ENCODE measurements at regions not wholly inside any gene's neighbourhood (a gene's known extent, or its start where the extent isn't known, plus 50 kb on each side); places are given as distances from the start of the nearest gene placed in this dataset.
"Not testable (repeated sequence)": the region's sequence is repeated elsewhere in the genome, so short reads cannot be mapped to it uniquely, and the experiment has no call there.

DNA sequence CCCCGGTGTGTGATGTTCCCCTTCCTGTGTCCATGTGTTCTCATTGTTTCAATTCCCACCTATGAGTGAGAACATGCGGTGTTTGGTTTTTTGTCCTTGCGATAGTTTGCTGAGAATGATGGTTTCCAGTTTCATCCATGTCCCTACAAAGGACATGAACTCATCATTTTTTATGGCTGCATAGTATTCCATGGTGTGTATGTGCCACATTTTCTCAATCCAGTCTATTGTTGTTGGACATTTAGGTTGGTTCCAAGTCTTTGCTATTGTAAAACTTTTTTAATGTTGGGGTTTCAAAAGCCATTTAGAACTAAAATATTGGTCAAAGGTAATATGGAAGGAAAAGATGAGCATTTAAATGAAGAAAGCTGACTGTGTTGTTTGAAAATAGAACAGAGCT lies 88.3 kb upstream of the SIMC1 start:
- H3K79me2 ChIP-seq (ENCODE audit: control insufficient read depth, insufficient read depth, low read length, unreplicated experiment); H3K4me1 ChIP-seq (ENCODE audit: control insufficient read depth, insufficient read depth, low read length, unreplicated experiment); H3K4me3 ChIP-seq (ENCODE audit: low read depth, low read length); H3K27ac ChIP-seq (ENCODE audit: low read depth, low read length); H3K36me3 ChIP-seq (ENCODE audit: insufficient read depth, low read length); H2AFZ ChIP-seq (ENCODE audit: low read length, unreplicated experiment): not testable (repeated sequence)
- peaks cover 23% of the 10 kb centered on the region for H3K27me3 ChIP-seq (ENCODE audit: insufficient read depth, low read length)

- Histone ChIP-seq H3K27me3 (ENCODE audit: insufficient read depth, low read length) (peaks cover 10% of the 10 kb centered on the region), H2AFZ (ENCODE audit: low read length, unreplicated experiment) (no peak overlapping the region), H3K4me3 (ENCODE audit: low read depth, low read length) (no peak overlapping the region), H3K4me1 (ENCODE audit: control insufficient read depth, insufficient read depth, low read length, unreplicated experiment) (no peaks in the 10 kb centered on the region), H3K36me3 (ENCODE audit: insufficient read depth, low read length) (no peaks in the 10 kb centered on the region), H3K27ac (ENCODE audit: low read depth, low read length) (no peak overlapping the region), H3K79me2 (ENCODE audit: control insufficient read depth, insufficient read depth, low read length, unreplicated experiment) (no peaks in the 10 kb centered on the region)
Measured at GRCh38 chr5:176151281-176151680, 86.9 kb upstream of the SIMC1 start.

DNA sequence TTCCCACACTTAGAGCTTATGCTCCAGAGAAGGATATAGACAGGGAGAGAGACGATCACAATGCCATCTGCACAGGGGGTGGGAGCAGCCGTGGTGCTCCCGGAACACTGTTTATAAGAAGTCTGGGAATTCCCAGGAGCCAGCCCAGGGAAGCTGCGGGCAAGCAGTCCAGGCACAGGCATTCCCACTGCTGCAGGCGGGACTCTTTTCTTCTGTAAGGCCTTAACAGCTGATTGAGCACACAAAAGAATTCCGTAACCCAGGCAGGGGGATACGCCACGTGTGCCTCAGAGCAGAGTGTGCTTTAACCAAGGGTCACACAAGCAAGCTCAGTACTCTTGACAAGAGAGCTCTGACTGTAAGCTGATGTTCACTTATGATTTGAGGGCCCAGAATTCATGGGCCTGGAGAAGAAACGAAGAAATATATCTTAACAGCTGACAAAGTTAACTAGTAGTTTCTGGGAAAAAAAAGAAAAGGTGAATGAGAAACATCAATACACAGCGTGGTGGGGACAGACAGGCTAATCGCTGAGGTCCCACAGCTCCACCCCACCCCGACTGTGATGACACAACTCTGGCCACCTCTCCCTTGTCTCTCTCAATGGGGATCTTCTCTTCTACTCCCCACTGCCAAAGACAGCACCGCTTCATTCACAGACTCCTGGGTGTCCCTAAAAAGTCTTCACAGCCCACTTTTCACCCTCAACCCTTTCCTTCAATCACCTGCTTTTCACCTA lies 85.9 kb upstream of the SIMC1 start:
- Histone ChIP-seq H3K27ac (ENCODE audit: low read depth, low read length) (no peak overlapping the region), H3K36me3 (ENCODE audit: insufficient read depth, low read length) (no peaks in the 10 kb centered on the region), H3K4me1 (ENCODE audit: control insufficient read depth, insufficient read depth, low read length, unreplicated experiment) (peaks cover 2% of the 10 kb centered on the region), H3K4me3 (ENCODE audit: low read depth, low read length) (no peak overlapping the region), H3K79me2 (ENCODE audit: control insufficient read depth, insufficient read depth, low read length, unreplicated experiment) (no peaks in the 10 kb centered on the region), H3K27me3 (ENCODE audit: insufficient read depth, low read length) (no peaks in the 10 kb centered on the region; the same call in 1 of the 2 replicates), H2AFZ (ENCODE audit: low read length, unreplicated experiment) (no peak overlapping the region)

DNA sequence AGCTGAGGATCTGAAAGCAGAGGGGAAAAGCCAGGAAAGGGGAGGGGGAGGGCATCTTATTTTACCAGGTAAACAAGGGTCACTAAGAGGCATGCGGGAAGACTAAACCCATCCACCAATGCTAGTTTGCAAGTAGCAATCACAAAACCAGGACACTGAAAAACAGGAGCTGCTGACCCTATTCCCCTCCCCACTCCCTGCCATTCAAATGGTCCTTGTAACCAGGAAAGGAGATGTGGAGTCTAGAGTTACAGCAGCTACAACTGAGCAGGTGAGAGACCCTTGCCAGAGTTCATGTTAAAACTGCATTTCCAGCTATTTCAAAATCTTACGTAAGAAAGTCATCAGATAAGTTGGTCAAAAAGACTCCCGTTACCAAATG lies 85.3 kb upstream of the SIMC1 start:
- Histone ChIP-seq H3K4me3 (ENCODE audit: low read depth, low read length) (no peak overlapping the region), H3K27ac (ENCODE audit: low read depth, low read length) (no peak overlapping the region), H3K36me3 (ENCODE audit: insufficient read depth, low read length) (no peaks in the 10 kb centered on the region), H2AFZ (ENCODE audit: low read length, unreplicated experiment) (no peak overlapping the region), H3K79me2 (ENCODE audit: control insufficient read depth, insufficient read depth, low read length, unreplicated experiment) (no peaks in the 10 kb centered on the region), H3K4me1 (ENCODE audit: control insufficient read depth, insufficient read depth, low read length, unreplicated experiment) (peaks cover 8% of the 10 kb centered on the region), H3K27me3 (ENCODE audit: insufficient read depth, low read length) (no peaks in the 10 kb centered on the region; the same call in 1 of the 2 replicates)

DNA sequence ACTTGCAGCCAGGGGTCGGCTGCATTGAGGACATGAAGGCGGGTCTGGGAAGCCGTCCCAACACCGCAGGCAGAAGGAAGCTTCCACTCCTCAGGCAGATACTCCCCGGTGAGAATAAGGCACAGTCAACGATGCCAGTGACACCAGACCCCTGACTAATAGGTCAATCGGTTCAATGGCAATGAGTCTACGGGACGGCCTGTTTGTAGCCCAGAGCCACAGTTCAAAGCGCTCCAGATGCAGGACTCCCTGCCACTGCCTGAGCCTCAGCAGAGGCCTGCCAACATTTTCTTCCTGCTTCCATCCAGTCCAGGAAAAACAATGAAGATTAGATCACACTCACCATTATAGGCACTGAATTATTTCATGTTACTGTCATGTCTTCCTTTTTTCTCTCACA lies 84.5 kb upstream of the SIMC1 start:
- Histone ChIP-seq H2AFZ (ENCODE audit: low read length, unreplicated experiment) (no peak overlapping the region), H3K27ac (ENCODE audit: low read depth, low read length) (no peak overlapping the region), H3K79me2 (ENCODE audit: control insufficient read depth, insufficient read depth, low read length, unreplicated experiment) (no peaks in the 10 kb centered on the region), H3K36me3 (ENCODE audit: insufficient read depth, low read length) (no peaks in the 10 kb centered on the region), H3K27me3 (ENCODE audit: insufficient read depth, low read length) (no peaks in the 10 kb centered on the region; the same call in 1 of the 2 replicates), H3K4me1 (ENCODE audit: control insufficient read depth, insufficient read depth, low read length, unreplicated experiment) (peaks cover 12% of the 10 kb centered on the region), H3K4me3 (ENCODE audit: low read depth, low read length) (no peak overlapping the region)

DNA sequence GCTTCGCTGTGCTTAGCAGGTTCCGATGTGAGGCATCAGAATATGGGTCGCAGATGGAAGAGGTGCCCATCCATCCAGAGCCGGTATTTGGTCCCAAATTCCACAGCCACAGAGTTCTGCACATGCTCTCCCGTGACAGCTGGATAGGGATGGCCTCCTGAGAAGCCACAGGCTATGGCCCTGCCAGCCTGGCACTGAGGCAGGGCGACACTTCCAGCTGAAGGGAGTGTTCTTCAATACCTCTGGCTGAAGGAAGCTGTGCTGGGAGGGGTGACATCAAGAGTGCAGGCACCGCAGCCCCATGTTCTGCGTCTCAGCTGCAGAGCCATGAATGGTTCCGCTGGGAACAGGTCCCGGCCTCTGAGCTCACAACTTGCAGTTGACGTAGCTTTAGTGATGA lies 83.4 kb upstream of the SIMC1 start:
- Histone ChIP-seq H3K27me3 (ENCODE audit: insufficient read depth, low read length) (no peaks in the 10 kb centered on the region), H3K4me1 (ENCODE audit: control insufficient read depth, insufficient read depth, low read length, unreplicated experiment) (peaks cover 12% of the 10 kb centered on the region), H3K79me2 (ENCODE audit: control insufficient read depth, insufficient read depth, low read length, unreplicated experiment) (no peaks in the 10 kb centered on the region), H3K36me3 (ENCODE audit: insufficient read depth, low read length) (no peaks in the 10 kb centered on the region), H2AFZ (ENCODE audit: low read length, unreplicated experiment) (no peak overlapping the region), H3K27ac (ENCODE audit: low read depth, low read length) (no peak overlapping the region), H3K4me3 (ENCODE audit: low read depth, low read length) (no peak overlapping the region)

GRCh38 chr5:176155922-176156359 lies 82.3 kb upstream of the SIMC1 start:
- Histone ChIP-seq H3K27ac (ENCODE audit: low read depth, low read length) (no peak overlapping the region), H3K79me2 (ENCODE audit: control insufficient read depth, insufficient read depth, low read length, unreplicated experiment) (no peaks in the 10 kb centered on the region), H3K4me3 (ENCODE audit: low read depth, low read length) (no peak overlapping the region), H3K4me1 (ENCODE audit: control insufficient read depth, insufficient read depth, low read length, unreplicated experiment) (peaks cover 12% of the 10 kb centered on the region), H3K36me3 (ENCODE audit: insufficient read depth, low read length) (no peaks in the 10 kb centered on the region), H2AFZ (ENCODE audit: low read length, unreplicated experiment) (no peak overlapping the region), H3K27me3 (ENCODE audit: insufficient read depth, low read length) (no peaks in the 10 kb centered on the region)

- Histone ChIP-seq H3K4me1 (ENCODE audit: control insufficient read depth, insufficient read depth, low read length, unreplicated experiment) (peaks cover 12% of the 10 kb centered on the region), H2AFZ (ENCODE audit: low read length, unreplicated experiment) (no peak overlapping the region), H3K36me3 (ENCODE audit: insufficient read depth, low read length) (no peaks in the 10 kb centered on the region), H3K79me2 (ENCODE audit: control insufficient read depth, insufficient read depth, low read length, unreplicated experiment) (no peaks in the 10 kb centered on the region), H3K27me3 (ENCODE audit: insufficient read depth, low read length) (0 out of 2 replicates have a peak, but pooled peaks cover 5% of the 10 kb centered on the region), H3K27ac (ENCODE audit: low read depth, low read length) (no peak overlapping the region), H3K4me3 (ENCODE audit: low read depth, low read length) (0 out of 2 replicates have a peak overlapping the region, but pooled peaks have one; percentile 34)
Measured at GRCh38 chr5:176157656-176158055, 80.6 kb upstream of the SIMC1 start.

- no peak overlapping the region for H3K27ac ChIP-seq (ENCODE audit: low read depth, low read length)
- 0 out of 2 replicates have a peak, but pooled peaks cover 5% of the 10 kb centered on the region for H3K27me3 ChIP-seq (ENCODE audit: insufficient read depth, low read length)
- H2AFZ ChIP-seq (ENCODE audit: low read length, unreplicated experiment) = no peak overlapping the region
- H3K36me3 ChIP-seq (ENCODE audit: insufficient read depth, low read length) = no peaks in the 10 kb centered on the region
- H3K79me2 ChIP-seq (ENCODE audit: control insufficient read depth, insufficient read depth, low read length, unreplicated experiment) = no peaks in the 10 kb centered on the region
- peaks cover 12% of the 10 kb centered on the region for H3K4me1 ChIP-seq (ENCODE audit: control insufficient read depth, insufficient read depth, low read length, unreplicated experiment)
- no peak overlapping the region for H3K4me3 ChIP-seq (ENCODE audit: low read depth, low read length)
Measured at GRCh38 chr5:176161431-176161830, 76.8 kb upstream of the SIMC1 start.

DNA sequence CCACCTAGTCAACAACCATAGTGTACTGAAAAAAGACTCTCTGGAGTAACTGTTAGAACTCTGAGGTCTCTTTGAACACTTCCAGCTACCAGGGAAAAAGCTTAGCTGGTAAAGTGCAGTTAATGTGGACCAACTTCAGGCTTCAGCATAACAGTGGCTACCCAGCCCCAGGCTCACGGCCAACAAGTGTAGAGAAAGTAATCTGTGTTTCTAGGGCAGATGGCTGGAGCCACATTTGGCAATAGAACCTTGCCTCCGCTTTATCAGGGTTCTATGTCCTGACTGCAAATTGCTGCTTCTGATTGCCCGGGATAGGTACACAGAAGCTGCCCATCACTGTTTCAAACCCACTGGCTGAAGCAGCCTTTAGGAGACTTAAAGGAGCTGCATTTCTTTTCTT lies 76.0 kb upstream of the SIMC1 start:
- H3K27me3 ChIP-seq (ENCODE audit: insufficient read depth, low read length) = 0 out of 2 replicates have a peak, but pooled peaks cover 8% of the 10 kb centered on the region
- no peak overlapping the region for H2AFZ ChIP-seq (ENCODE audit: low read length, unreplicated experiment)
- no peaks in the 10 kb centered on the region for H3K36me3 ChIP-seq (ENCODE audit: insufficient read depth, low read length)
- no peaks in the 10 kb centered on the region for H3K79me2 ChIP-seq (ENCODE audit: control insufficient read depth, insufficient read depth, low read length, unreplicated experiment)
- H3K4me1 ChIP-seq (ENCODE audit: control insufficient read depth, insufficient read depth, low read length, unreplicated experiment) = peaks cover 11% of the 10 kb centered on the region
- no peak overlapping the region for H3K27ac ChIP-seq (ENCODE audit: low read depth, low read length)
- no peak overlapping the region for H3K4me3 ChIP-seq (ENCODE audit: low read depth, low read length)

- Histone ChIP-seq H3K27ac (ENCODE audit: low read depth, low read length) (no peak overlapping the region), H3K4me1 (ENCODE audit: control insufficient read depth, insufficient read depth, low read length, unreplicated experiment) (peaks cover 4% of the 10 kb centered on the region), H3K4me3 (ENCODE audit: low read depth, low read length) (no peak overlapping the region), H2AFZ (ENCODE audit: low read length, unreplicated experiment) (no peak overlapping the region), H3K79me2 (ENCODE audit: control insufficient read depth, insufficient read depth, low read length, unreplicated experiment) (no peaks in the 10 kb centered on the region), H3K27me3 (ENCODE audit: insufficient read depth, low read length) (0 out of 2 replicates have a peak, but pooled peaks cover 9% of the 10 kb centered on the region), H3K36me3 (ENCODE audit: insufficient read depth, low read length) (no peaks in the 10 kb centered on the region)
Measured at GRCh38 chr5:176162888-176163287, 75.3 kb upstream of the SIMC1 start.

Measured in ACC112 (cell line).